ENCODE measurements at regions not wholly inside any gene's neighbourhood (a gene's known extent, or its start where the extent isn't known, plus 50 kb on each side); places are given as distances from the start of the nearest gene placed in this dataset.

- no peak for DNase-seq
Observed at GRCh38 chr7:54701982-54702381, 57.0 kb downstream of the SEC61G start.

- DNase-seq: no peak
Observed at GRCh38 chr7:54699715-54700114, 59.3 kb downstream of the SEC61G start.

DNA sequence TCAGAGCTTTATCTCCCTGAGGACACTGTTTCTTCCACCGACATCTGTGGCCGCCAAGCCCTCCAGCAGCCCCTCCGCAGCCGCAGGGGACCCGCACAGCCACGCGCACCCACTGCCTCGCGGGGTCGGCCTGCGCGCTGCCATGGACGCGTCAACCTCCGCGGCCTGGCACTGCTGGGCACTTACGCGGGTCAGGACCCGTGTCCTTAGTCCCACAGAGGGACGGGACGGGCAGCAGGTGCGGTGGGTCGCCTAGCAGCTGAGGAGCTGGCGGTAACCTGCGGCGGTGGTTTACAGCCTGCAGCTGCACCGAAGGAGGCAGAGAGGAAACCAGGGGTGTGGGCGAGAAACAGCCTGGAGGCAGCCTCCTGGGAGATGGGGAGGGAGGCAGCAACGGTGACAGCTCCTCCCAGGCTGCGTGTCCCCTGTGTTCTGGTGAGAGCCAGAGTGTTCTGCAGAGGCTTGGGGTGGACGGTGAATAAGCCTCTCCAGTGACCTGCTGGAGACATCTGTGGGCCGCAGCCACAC, 61.3 kb downstream of the SEC61G start:
- DNase-seq: no peak

- DNase-seq: no peak
Observed at GRCh38 chr7:54690892-54691291, 68.1 kb downstream of the SEC61G start.

DNA sequence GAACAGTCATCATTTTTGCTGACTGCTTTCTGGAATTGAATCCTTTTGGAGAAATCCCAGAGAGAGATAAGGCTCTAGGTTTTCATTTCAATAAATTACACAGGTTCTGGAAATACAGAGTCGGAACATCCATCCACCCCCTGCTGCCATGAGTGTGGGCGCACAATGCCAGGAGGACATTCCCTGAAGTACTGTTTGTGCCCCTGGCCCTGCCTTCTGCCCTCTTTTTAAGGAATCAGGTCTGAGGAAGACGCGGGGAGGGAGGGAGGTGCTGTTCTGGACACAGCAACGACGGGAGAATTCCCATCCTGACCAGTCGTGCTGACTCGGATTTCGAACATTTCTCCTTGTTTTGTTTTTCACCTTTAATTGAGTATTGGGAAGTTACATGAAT, 69.0 kb downstream of the SEC61G start:
- no peak for DNase-seq

DNA sequence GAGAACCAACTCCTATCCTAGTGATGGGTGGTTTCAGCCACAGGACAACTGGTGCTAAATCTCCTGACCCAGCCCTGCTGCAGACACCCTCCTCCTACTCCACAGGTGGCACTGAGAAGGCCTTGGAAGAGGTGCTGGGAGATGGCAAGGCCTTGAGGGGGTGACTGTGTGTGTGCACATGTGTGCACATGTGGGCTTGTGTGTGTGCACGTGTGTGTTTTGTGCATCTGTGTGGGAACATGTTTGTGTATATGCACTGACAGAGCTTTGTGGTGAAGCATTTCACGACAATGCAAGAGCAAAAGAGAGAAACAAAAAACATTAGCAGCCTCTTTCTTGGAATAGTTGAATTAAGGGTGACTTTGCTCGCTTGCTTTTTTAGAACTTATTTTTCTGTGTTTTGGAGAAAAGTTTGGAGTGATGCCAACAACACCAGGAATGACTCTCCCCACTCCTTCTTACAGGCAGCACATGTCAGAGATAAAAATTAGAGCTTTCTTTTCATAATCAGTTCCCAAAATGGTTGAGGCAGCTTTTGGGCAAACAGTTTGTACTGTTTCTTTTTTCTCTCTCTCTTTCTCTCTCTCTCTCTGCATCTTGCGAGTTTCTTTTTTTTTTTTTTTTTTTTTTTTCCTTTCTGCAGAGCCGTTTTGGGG, 69.5 kb downstream of the SEC61G start:
- no peak for DNase-seq

- no peak for DNase-seq
Observed at GRCh38 chr7:54687462-54688212, 71.4 kb downstream of the SEC61G start.

- no peak for DNase-seq
Observed at GRCh38 chr7:54680377-54681005, 78.5 kb downstream of the SEC61G start.

DNA sequence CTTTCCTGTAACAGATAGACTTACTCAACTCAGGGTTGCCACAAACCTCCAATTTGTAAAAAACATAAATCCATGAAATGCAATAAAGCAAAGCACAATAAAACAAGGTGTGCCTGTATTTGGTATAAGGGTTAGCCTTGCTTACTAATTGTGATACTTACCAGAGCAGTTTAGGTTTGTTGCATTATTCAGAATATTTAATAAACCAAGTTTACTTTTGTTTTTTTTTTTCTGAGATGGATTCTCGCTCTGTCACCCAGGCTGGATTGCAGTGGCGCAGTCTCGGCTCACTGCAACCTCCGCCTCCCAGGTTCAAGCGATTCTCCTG, 79.6 kb downstream of the SEC61G start:
- no peak for DNase-seq

GRCh38 chr7:54678763-54679489, 80.1 kb downstream of the SEC61G start:
- DNase-seq: no peak

- DNase-seq: no peak
Observed at GRCh38 chr7:54674891-54675290, 84.1 kb downstream of the SEC61G start.

DNA sequence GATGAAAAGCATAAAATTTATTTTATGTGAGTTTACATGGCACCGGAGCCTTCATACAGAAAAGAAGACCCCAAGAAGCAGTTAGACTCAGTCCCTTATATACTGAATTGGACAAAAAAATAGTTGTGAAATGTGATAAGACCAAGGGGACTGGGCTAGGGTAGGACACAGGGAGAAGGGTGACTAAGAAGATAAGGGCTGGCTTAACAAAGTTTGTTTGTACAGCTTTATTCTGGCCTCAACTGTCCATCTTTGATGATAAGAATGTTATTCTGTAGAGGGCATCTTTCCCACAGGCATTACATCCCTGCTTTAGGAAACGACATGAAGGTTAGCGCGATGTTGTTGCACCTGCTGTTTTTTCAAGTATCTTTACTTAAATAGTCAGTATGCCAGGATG, 86.5 kb downstream of the SEC61G start:
- no peak for DNase-seq

GRCh38 chr7:54664235-54665228, 94.5 kb downstream of the SEC61G start:
- peak in 1 of 2 experiments; percentile 20 for DNase-seq

- no peak for DNase-seq
Observed at GRCh38 chr7:54663603-54664234, 95.3 kb downstream of the SEC61G start.

DNA sequence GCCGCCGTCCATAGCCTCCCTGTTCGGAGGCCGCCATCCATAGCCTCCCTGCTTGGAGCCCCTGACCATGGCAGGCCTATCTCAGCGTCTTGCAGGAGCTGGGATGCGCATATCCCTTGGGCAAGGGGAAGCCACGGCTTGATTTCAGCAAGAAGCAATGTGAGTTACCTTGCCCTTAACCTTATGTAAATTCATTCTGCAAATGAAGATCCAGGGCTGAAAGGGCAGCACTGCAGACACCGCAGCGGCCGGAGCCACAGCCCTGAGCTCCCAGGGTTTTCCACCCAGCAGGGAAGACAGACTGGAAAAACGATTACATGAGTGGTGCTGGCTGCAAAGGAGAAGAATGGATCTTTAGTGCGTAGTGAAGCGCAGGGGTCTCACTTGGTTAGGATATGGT, 95.8 kb downstream of the SEC61G start:
- no peak for DNase-seq

GRCh38 chr7:54662701-54663100, 96.3 kb downstream of the SEC61G start:
- no peak for DNase-seq

GRCh38 chr7:54653905-54654304, 105.1 kb downstream of the SEC61G start:
- no peak for DNase-seq

DNA sequence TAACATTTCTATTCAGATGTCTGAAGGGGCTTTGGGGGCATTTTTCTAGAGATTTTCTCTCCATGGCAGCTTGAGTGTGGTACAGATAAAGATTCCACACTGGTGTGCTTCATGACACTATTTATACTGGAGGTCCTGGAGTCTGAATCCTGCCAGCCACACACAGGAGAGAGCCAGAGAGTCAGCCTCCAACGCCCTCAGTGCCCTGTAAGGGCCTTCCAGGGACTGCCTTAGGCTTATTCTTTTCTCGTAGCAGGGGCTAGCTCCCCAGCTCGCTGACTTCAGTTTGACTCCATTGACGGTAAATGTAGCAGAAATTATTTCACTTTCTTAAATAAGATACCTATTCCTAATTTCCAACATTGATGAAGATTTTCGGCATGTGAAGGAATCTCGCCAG, 100.9 kb downstream of the VSTM2A start:
- no peak for DNase-seq

DNA sequence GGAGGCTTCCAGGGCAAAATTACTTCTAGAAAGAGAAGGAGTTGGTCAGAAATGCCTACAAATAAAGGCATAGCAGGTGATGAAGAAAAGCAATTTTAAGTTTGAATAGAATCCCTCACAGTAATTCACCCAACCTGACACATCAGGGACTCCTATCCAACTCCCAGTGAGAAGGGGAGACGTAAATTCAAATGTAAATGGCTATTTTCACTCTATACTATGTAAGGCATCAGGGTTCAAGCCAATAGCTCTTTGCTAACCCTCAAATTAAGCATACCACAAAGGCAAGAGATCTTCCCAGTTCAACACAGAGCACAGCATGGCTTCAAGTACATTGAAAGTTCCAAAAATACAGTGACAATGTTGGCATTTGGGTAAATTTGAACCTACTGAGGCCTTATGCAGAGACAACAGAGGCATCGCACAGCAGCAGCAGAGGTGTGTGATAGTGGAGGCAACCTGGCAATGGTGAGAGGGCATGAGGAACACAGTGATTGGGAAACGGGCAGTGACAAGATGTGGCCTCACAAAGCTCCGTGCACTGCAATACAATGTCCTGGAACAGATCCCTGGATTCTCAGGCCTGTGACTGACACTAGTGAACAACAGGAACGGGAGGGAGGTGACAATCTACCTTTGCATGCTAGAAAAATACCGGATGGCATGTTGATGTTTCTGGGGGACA, 95.7 kb downstream of the VSTM2A start:
- DNase-seq: no peak

DNA sequence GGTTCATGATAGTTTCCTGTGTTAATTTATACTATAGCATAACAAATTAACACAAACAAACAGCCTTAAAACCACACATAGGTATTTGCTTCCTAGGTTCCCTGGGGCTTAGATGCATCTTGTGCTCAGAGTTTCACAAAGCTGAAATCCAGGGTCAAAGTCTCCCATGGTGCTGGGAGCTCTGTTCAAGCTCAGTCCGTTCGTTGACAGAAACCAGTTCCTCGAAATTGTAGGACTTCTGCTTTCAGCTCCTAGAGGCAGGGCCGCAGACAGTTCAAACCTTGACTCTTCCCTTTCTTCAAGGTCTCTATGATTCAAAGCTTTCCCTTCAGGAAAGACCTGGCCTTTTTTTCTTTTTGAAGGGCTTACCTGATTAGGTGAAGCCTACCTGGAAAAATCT, 90.5 kb downstream of the VSTM2A start:
- DNase-seq: no peak

GRCh38 chr7:54629771-54630170, 87.6 kb downstream of the VSTM2A start:
- no peak for DNase-seq
